ENCODE measurements at regions not wholly inside any gene's neighbourhood (a gene's known extent, or its start where the extent isn't known, plus 50 kb on each side); places are given as distances from the start of the nearest gene placed in this dataset.
A peak's percentile ranks its signal among the peaks of the same experiment; 100 is the strongest.

GRCh38 chr12:56839489-56839848, 76.3 kb downstream of the HSD17B6 start:
- no peak overlapping the region for H3K4me3 ChIP-seq
- TF ChIP-seq CTCF (IDR thresholded peaks at IDR 0.05) (no peak), POLR2A (IDR thresholded peaks at IDR 0.05) (no peak)
- intact Hi-C loops (cut with DNase I; ENCODE audit: low total_unique reads) = no loop called here
- no peaks in the 10 kb centered on the region for H3K36me3 ChIP-seq (ENCODE audit: low read depth, missing control alignments)
- DNase-seq = no peak
- H3K27ac ChIP-seq = no peak overlapping the region
- H3K9me3 ChIP-seq = no peaks in the 10 kb centered on the region
- peaks cover 19% of the 10 kb centered on the region for H3K4me1 ChIP-seq
- no peaks in the 10 kb centered on the region for H3K27me3 ChIP-seq

GRCh38 chr12:56838621-56839488, 75.7 kb downstream of the HSD17B6 start:
- TF ChIP-seq POLR2A (IDR thresholded peaks at IDR 0.05) = no peak
- no peak for TF ChIP-seq CTCF (IDR thresholded peaks at IDR 0.05)
- WGBS, 2 donors = 40 to 49% methylated on average over 7 of the region's 7 CpGs
- no peak for DNase-seq
- Histone ChIP-seq H3K4me1 (peaks cover 19% of the 10 kb centered on the region), H3K27me3 (no peaks in the 10 kb centered on the region), H3K9me3 (no peaks in the 10 kb centered on the region), H3K4me3 (no peak overlapping the region), H3K27ac (peak overlapping the region in 1 of 2 donors; percentile 22), H3K36me3 (ENCODE audit: low read depth, missing control alignments) (no peaks in the 10 kb centered on the region)
- intact Hi-C loops (cut with DNase I; ENCODE audit: low total_unique reads) = no loop called here

Small RNAs in the stretch of these regions (small RNA-seq; reads per million reads assigned to genes)
- gene AC121758.2 = 0 reads per million in 2 donors
- 0 reads per million in 2 donors for gene RF00554

Measured in testis (tissue), 2 donors.